ENCODE measurements at regions not wholly inside any gene's neighbourhood (a gene's known extent, or its start where the extent isn't known, plus 50 kb on each side); places are given as distances from the start of the nearest gene placed in this dataset.

DNA sequence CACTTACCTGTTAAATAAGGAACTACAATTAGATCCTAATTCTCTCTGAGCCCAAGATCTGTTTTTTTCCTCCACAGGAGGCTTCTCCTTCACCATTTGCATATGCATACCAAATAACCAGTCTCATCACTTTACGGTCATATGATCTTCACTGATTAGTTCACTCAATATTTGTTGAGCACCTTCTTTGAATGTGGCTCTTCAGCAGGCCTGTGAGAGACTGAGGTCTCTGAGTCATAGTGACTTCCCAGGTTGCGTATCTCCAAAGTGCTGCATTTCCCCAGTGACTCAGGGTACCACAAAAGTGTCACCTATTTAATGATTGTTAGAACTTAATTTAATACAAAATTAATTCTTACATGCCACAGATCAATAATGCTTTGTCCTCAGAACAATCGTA, 108.8 kb upstream of the TRIB2 start:
- TF ChIP-seq POLR2AphosphoS5 (IDR thresholded peaks at IDR 0.05; ENCODE audit: low read depth, low read length) (no peak), EZH2 (IDR thresholded peaks at IDR 0.05) (no peak), ZFX (IDR thresholded peaks at IDR 0.05) (no peak), ZNF274 (IDR thresholded peaks at IDR 0.05; ENCODE audit: low read depth, low read length) (no peak), EZH2phosphoT487 (IDR thresholded peaks at IDR 0.05; ENCODE audit: borderline replicate concordance) (no peak), POLR2A (IDR thresholded peaks at IDR 0.05; ENCODE audit: borderline replicate concordance, extremely low read depth, insufficient read depth, insufficient read length) (no peak)
- TF ChIP-seq, protein P1, sequence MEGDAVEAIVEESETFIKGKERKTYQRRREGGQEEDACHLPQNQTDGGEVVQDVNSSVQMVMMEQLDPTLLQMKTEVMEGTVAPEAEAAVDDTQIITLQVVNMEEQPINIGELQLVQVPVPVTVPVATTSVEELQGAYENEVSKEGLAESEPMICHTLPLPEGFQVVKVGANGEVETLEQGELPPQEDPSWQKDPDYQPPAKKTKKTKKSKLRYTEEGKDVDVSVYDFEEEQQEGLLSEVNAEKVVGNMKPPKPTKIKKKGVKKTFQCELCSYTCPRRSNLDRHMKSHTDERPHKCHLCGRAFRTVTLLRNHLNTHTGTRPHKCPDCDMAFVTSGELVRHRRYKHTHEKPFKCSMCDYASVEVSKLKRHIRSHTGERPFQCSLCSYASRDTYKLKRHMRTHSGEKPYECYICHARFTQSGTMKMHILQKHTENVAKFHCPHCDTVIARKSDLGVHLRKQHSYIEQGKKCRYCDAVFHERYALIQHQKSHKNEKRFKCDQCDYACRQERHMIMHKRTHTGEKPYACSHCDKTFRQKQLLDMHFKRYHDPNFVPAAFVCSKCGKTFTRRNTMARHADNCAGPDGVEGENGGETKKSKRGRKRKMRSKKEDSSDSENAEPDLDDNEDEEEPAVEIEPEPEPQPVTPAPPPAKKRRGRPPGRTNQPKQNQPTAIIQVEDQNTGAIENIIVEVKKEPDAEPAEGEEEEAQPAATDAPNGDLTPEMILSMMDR (IDR thresholded peaks at IDR 0.05 in 2 of 3, conservative IDR thresholded peaks at IDR 0.05 in 1 of 3; ENCODE audit: borderline replicate concordance in 1 of 3, insufficient read depth in 1 of 3, low read depth in 2 of 3, low read length in 2 of 3) = no peak
